H9 (cell line): ENCODE measurements at regions not wholly inside any gene's neighbourhood (a gene's known extent, or its start where the extent isn't known, plus 50 kb on each side); places are given as distances from the start of the nearest gene placed in this dataset.

ENCODE experiments used
- DNase-seq: peaks from one replicate; pipeline ENCODE4 v3.0.0-alpha.2; 2017
- H2AFZ ChIP-seq: one replicate; pipeline ENCODE4 v1.6.1; 2013; ENCODE audit warnings: mild to moderate bottlenecking, low read length, control low read depth, moderate library complexity
- H2AK5ac ChIP-seq: 2 replicates; pipeline ENCODE4 v1.6.1; 2013; ENCODE audit warnings: low read length, control low read depth, mixed read lengths; ENCODE audit not compliant: insufficient read length
- H2BK120ac ChIP-seq: one replicate; pipeline ENCODE4 v1.6.1; 2013; ENCODE audit warnings: low read depth, mild to moderate bottlenecking, low read length, control low read depth, inconsistent platforms; ENCODE audit not compliant: poor library complexity, severe bottlenecking
- H2BK12ac ChIP-seq: 2 replicates; pipeline ENCODE4 v1.6.1; 2013; ENCODE audit warnings: low read length, control low read depth, mixed read lengths, low read depth; ENCODE audit not compliant: insufficient read length
- H2BK15ac ChIP-seq: 2 replicates; pipeline ENCODE4 v1.6.1; 2013; ENCODE audit warnings: low read depth, low read length, control low read depth
- H2BK20ac ChIP-seq: one replicate; pipeline ENCODE4 v1.6.1; 2013; ENCODE audit warnings: low read depth, mild to moderate bottlenecking, low read length, control low read depth, inconsistent platforms; ENCODE audit not compliant: poor library complexity, severe bottlenecking
- H2BK5ac ChIP-seq: 2 replicates; pipeline ENCODE4 v1.6.1; 2013; ENCODE audit warnings: low read length, control low read depth, mixed read lengths; ENCODE audit not compliant: insufficient read length
- H3K14ac ChIP-seq: 2 replicates; pipeline ENCODE4 v1.6.1; 2013; ENCODE audit warnings: low read length, control low read depth; ENCODE audit not compliant: insufficient read depth
- H3K18ac ChIP-seq: 2 replicates; pipeline ENCODE4 v1.6.1; 2013; ENCODE audit warnings: low read depth, mild to moderate bottlenecking, mixed read lengths, low read length, control low read depth; ENCODE audit not compliant: insufficient read length
- H3K23ac ChIP-seq: 2 replicates; pipeline ENCODE4 v1.6.1; 2013; ENCODE audit warnings: low read length, control low read depth, mixed read lengths, low read depth; ENCODE audit not compliant: insufficient read length
- H3K23me2 ChIP-seq: 2 replicates; pipeline ENCODE4 v1.6.1; 2013; ENCODE audit warnings: low read depth, mild to moderate bottlenecking, mixed read lengths, low read length, control low read depth; ENCODE audit not compliant: insufficient read length, poor library complexity, severe bottlenecking
- H3K27ac ChIP-seq: 2 replicates; pipeline ENCODE4 v1.5.1; 2013; ENCODE audit warnings: low read length, control low read depth, mixed read lengths, low read depth; ENCODE audit not compliant: insufficient read length
- H3K27me3 ChIP-seq: 2 replicates; pipeline ENCODE4 v1.6.1; 2013; ENCODE audit warnings: low read length, control low read depth, inconsistent platforms; ENCODE audit not compliant: insufficient read depth
- H3K4ac ChIP-seq: 2 replicates; pipeline ENCODE4 v1.6.1; 2013; ENCODE audit warnings: low read depth, mild to moderate bottlenecking, control low read depth, inconsistent platforms, low read length, moderate library complexity
- H3K4me1 ChIP-seq: 2 replicates; pipeline ENCODE4 v1.6.1; 2013; ENCODE audit warnings: low read length, control low read depth, inconsistent platforms; ENCODE audit not compliant: insufficient read depth
- H3K4me2 ChIP-seq: 2 replicates; pipeline ENCODE4 v1.6.1; 2013; ENCODE audit warnings: low read length, control low read depth, mixed read lengths; ENCODE audit not compliant: insufficient read length, insufficient read depth
- H3K56ac ChIP-seq: 2 replicates; pipeline ENCODE4 v1.6.1; 2013; ENCODE audit warnings: low read depth, mild to moderate bottlenecking, mixed read lengths, low read length, control low read depth; ENCODE audit not compliant: insufficient read length
- H3K79me1 ChIP-seq: 2 replicates; pipeline ENCODE4 v1.6.1; 2013; ENCODE audit warnings: low read depth, mild to moderate bottlenecking, moderate library complexity, low read length, control low read depth, inconsistent platforms; ENCODE audit not compliant: insufficient read depth, poor library complexity, severe bottlenecking
- H3K79me2 ChIP-seq: 2 replicates; pipeline ENCODE4 v1.6.1; 2013; ENCODE audit warnings: low read length, control low read depth, inconsistent platforms; ENCODE audit not compliant: insufficient read depth
- H3K9ac ChIP-seq: 2 replicates; pipeline ENCODE4 v1.6.1; 2013; ENCODE audit warnings: low read length, control low read depth, mixed read lengths; ENCODE audit not compliant: insufficient read length; ENCODE audit errors: extremely low read depth
- H3K9me3 ChIP-seq: one replicate; pipeline ENCODE4 v1.6.1; 2013; ENCODE audit warnings: low read depth, low read length, inconsistent platforms; ENCODE audit not compliant: control insufficient read depth
- H3T11ph ChIP-seq: one replicate; pipeline ENCODE4 v1.6.1; 2013; ENCODE audit warnings: mild to moderate bottlenecking, low read length, control low read depth, inconsistent platforms
- H4K20me1 ChIP-seq: one replicate; pipeline ENCODE4 v1.6.1; 2013; ENCODE audit not compliant: control insufficient read depth, insufficient read length, insufficient read depth
- H4K5ac ChIP-seq: 2 replicates; pipeline ENCODE4 v1.6.1; 2013; ENCODE audit warnings: low read depth, mild to moderate bottlenecking, mixed read lengths, low read length, control low read depth; ENCODE audit not compliant: insufficient read length
- H4K8ac ChIP-seq: replicated peaks from 2 replicates; pipeline ENCODE4 v1.6.1; 2013; ENCODE audit warnings: low read length, control low read depth, mixed read lengths, low read depth; ENCODE audit not compliant: insufficient read length
- H4K91ac ChIP-seq: 2 replicates; pipeline ENCODE4 v1.6.1; 2013; ENCODE audit warnings: low read depth, mild to moderate bottlenecking, moderate library complexity, mixed read lengths, low read length, control low read depth; ENCODE audit not compliant: insufficient read length
- H3K27ac Mint-ChIP-seq, 3 experiments: 2 replicates in 2 of 3; 3 replicates in 1 of 3; pipeline ENCODE4 v1.8.0; 2020 to 2021; ENCODE audit warnings: mixed read lengths in 3 of 3, mild to moderate bottlenecking in 1 of 3, moderate library complexity in 1 of 3
- H3K27me3 Mint-ChIP-seq: 2 replicates; pipeline ENCODE4 v1.8.0; 2021; ENCODE audit warnings: low read depth, mild to moderate bottlenecking, moderate library complexity, mixed read lengths
- H3K36me3 Mint-ChIP-seq, 3 experiments: 2 replicates in 2 of 3; 3 replicates in 1 of 3; pipeline ENCODE4 v1.8.0; 2020 to 2021; ENCODE audit warnings: low read depth in 3 of 3, mixed read lengths in 3 of 3; ENCODE audit not compliant: insufficient read depth in 1 of 3
- H3K4me1 Mint-ChIP-seq, 2 experiments: 2 replicates each; pipeline ENCODE4 v1.8.0; 2020; ENCODE audit warnings: mixed read lengths in 2 of 2
- H3K4me3 Mint-ChIP-seq, 2 experiments: 2 replicates in 1 of 2; 3 replicates in 1 of 2; pipeline ENCODE4 v1.8.0; 2020 to 2021; ENCODE audit warnings: mild to moderate bottlenecking in 2 of 2, mixed read lengths in 2 of 2, moderate library complexity in 1 of 2
- H3K9me3 Mint-ChIP-seq, 2 experiments: 2 replicates in 1 of 2; 3 replicates in 1 of 2; pipeline ENCODE4 v1.8.0; 2020; ENCODE audit warnings: mild to moderate bottlenecking in 2 of 2, mixed read lengths in 2 of 2, moderate library complexity in 1 of 2
- WGBS: extraction: QIAGEN DNeasy Blood & Tissue Kit; methylation state at CpG from one replicate; pipeline ENCODE4 v1.1.7; 2013; ENCODE audit warnings: missing lambda C conversion rate, low lambda C conversion rate, mixed read lengths; ENCODE audit not compliant: insufficient read length; ENCODE audit errors: extremely low coverage; 5-methylcytosine and 5-hydroxymethylcytosine counted together
- TF ChIP-seq, protein P1 (sequence below): fragments of 200-600 bp; sonication (generic); conservative IDR thresholded peaks from 3 replicates; pipeline ENCODE4 v1.8.0; 2021; ENCODE audit warnings: antibody characterized with exemption, mild to moderate bottlenecking

DNA sequence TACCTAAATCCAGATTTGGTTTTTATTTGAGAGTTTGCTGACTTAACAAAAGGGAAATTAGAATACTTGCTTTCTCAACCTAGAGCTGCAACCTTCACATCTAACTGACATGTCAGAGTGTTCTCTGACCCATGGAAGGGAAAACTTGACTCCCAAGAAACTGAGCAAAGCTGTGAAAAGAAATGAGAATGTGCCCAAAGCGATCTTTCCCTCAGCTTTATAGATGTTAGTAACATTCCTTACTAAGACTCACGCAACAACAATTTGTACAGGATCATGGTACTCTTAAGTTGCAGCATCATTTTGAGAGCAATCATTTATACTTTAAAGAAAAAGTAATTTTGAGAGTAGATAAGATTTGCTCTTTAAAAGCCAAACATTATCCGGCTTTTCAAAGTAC is 117.0 kb upstream of the FBXL7 start:
- H2BK120ac ChIP-seq: no peak overlapping the region
- no peak overlapping the region for H3K56ac ChIP-seq
- no peak overlapping the region for H2BK12ac ChIP-seq
- H2AK5ac ChIP-seq: no peak overlapping the region
- H3K79me1 ChIP-seq: no peaks in the 10 kb centered on the region
- no peak overlapping the region for H3K14ac ChIP-seq
- H3K23ac ChIP-seq: no peak overlapping the region
- no peak overlapping the region for H2BK20ac ChIP-seq
- Mint-ChIP-seq H3K36me3 (no peaks in the 10 kb centered on the region), H3K27me3 (peaks cover 2% of the 10 kb centered on the region), H3K4me3 (no peak overlapping the region), H3K4me1 (peaks cover 0 to 4% of the 10 kb centered on the region in 2 experiments), H3K27ac (no peak overlapping the region), H3K9me3 (no peaks in the 10 kb centered on the region; a peak in 1 of 5 replicates)
- no peak overlapping the region for H3K4ac ChIP-seq
- no peak overlapping the region for H3K9ac ChIP-seq
- H3T11ph ChIP-seq: no peak overlapping the region
- H3K4me2 ChIP-seq: no peak overlapping the region
- DNase-seq: no peak
- H3K18ac ChIP-seq: no peak overlapping the region
- no peaks in the 10 kb centered on the region for H3K9me3 ChIP-seq
- no peak overlapping the region for H3K27ac ChIP-seq
- no peak overlapping the region for H2BK5ac ChIP-seq
- H3K27me3 ChIP-seq: no peaks in the 10 kb centered on the region
- no peak overlapping the region for H2BK15ac ChIP-seq
- no peak overlapping the region for H4K8ac ChIP-seq
- WGBS: no CpG with 5 or more reads among the region's 3 CpGs
- no peak overlapping the region for H4K5ac ChIP-seq
- H3K79me2 ChIP-seq: no peaks in the 10 kb centered on the region
- H2AFZ ChIP-seq: no peak overlapping the region
- H3K4me1 ChIP-seq: no peaks in the 10 kb centered on the region
- TF ChIP-seq, protein P1, sequence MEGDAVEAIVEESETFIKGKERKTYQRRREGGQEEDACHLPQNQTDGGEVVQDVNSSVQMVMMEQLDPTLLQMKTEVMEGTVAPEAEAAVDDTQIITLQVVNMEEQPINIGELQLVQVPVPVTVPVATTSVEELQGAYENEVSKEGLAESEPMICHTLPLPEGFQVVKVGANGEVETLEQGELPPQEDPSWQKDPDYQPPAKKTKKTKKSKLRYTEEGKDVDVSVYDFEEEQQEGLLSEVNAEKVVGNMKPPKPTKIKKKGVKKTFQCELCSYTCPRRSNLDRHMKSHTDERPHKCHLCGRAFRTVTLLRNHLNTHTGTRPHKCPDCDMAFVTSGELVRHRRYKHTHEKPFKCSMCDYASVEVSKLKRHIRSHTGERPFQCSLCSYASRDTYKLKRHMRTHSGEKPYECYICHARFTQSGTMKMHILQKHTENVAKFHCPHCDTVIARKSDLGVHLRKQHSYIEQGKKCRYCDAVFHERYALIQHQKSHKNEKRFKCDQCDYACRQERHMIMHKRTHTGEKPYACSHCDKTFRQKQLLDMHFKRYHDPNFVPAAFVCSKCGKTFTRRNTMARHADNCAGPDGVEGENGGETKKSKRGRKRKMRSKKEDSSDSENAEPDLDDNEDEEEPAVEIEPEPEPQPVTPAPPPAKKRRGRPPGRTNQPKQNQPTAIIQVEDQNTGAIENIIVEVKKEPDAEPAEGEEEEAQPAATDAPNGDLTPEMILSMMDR: no peak
- peaks cover 2% of the 10 kb centered on the region for H3K23me2 ChIP-seq
- no peak overlapping the region for H4K91ac ChIP-seq
- H4K20me1 ChIP-seq: no peaks in the 10 kb centered on the region
